ENCODE measurements at regions not wholly inside any gene's neighbourhood (a gene's known extent, or its start where the extent isn't known, plus 50 kb on each side); places are given as distances from the start of the nearest gene placed in this dataset.

GRCh38 chr3:22209578-22209977 is 458.6 kb upstream of the ZNF385D start:
- Mint-ChIP-seq H3K4me3 (ENCODE audit: low read depth, unreplicated experiment) (no peak overlapping the region), H3K27me3 (ENCODE audit: unreplicated experiment) (no peaks in the 10 kb centered on the region), H3K36me3 (ENCODE audit: insufficient read depth, unreplicated experiment) (no peaks in the 10 kb centered on the region), H3K27ac (ENCODE audit: unreplicated experiment) (no peak overlapping the region), H3K4me1 (ENCODE audit: low read depth, unreplicated experiment) (no peaks in the 10 kb centered on the region), H3K9me3 (ENCODE audit: low read depth, unreplicated experiment) (no peaks in the 10 kb centered on the region)
- no TSS peak for BruUV-seq (replicated peaks)
- TF ChIP-seq CTCF (IDR thresholded peaks at IDR 0.05; ENCODE audit: unreplicated experiment), result no peak
- intact Hi-C loops (cut with micrococcal nuclease; ENCODE audit: unreplicated experiment), result no loop called here
- CTCF ChIA-PET, result no interaction called here
- no peak for DNase-seq

- Mint-ChIP-seq H3K9me3 (ENCODE audit: low read depth, unreplicated experiment) (peaks cover 3% of the 10 kb centered on the region), H3K4me3 (ENCODE audit: low read depth, unreplicated experiment) (no peak overlapping the region), H3K27ac (ENCODE audit: unreplicated experiment) (no peak overlapping the region), H3K27me3 (ENCODE audit: unreplicated experiment) (no peaks in the 10 kb centered on the region), H3K4me1 (ENCODE audit: low read depth, unreplicated experiment) (no peaks in the 10 kb centered on the region), H3K36me3 (ENCODE audit: insufficient read depth, unreplicated experiment) (no peaks in the 10 kb centered on the region)
- TF ChIP-seq CTCF (IDR thresholded peaks at IDR 0.05; ENCODE audit: unreplicated experiment), result no peak
- intact Hi-C loops (cut with micrococcal nuclease; ENCODE audit: unreplicated experiment), result no loop called here
- CTCF ChIA-PET, result no interaction called here
- no peak for DNase-seq
- BruUV-seq (replicated peaks), result no TSS peak
Observed at GRCh38 chr3:22210693-22211092, 459.7 kb upstream of the ZNF385D start.

GRCh38 chr3:22216601-22217000 is 465.6 kb upstream of the ZNF385D start:
- Mint-ChIP-seq H3K27ac (ENCODE audit: unreplicated experiment) (no peak overlapping the region), H3K4me1 (ENCODE audit: low read depth, unreplicated experiment) (no peaks in the 10 kb centered on the region), H3K4me3 (ENCODE audit: low read depth, unreplicated experiment) (no peak overlapping the region), H3K36me3 (ENCODE audit: insufficient read depth, unreplicated experiment) (no peaks in the 10 kb centered on the region), H3K9me3 (ENCODE audit: low read depth, unreplicated experiment) (peaks cover 4% of the 10 kb centered on the region), H3K27me3 (ENCODE audit: unreplicated experiment) (no peaks in the 10 kb centered on the region)
- CTCF ChIA-PET, result no interaction called here
- intact Hi-C loops (cut with micrococcal nuclease; ENCODE audit: unreplicated experiment), result no loop called here
- no TSS peak for BruUV-seq (replicated peaks)
- DNase-seq, result no peak
- no peak for TF ChIP-seq CTCF (IDR thresholded peaks at IDR 0.05; ENCODE audit: unreplicated experiment)

GRCh38 chr3:22225161-22225560 is 474.2 kb upstream of the ZNF385D start:
- TF ChIP-seq CTCF (IDR thresholded peaks at IDR 0.05; ENCODE audit: unreplicated experiment), result no peak
- intact Hi-C loops (cut with micrococcal nuclease; ENCODE audit: unreplicated experiment), result no loop called here
- Mint-ChIP-seq H3K9me3 (ENCODE audit: low read depth, unreplicated experiment) (peaks cover 3% of the 10 kb centered on the region), H3K4me1 (ENCODE audit: low read depth, unreplicated experiment) (peaks cover 13% of the 10 kb centered on the region), H3K27me3 (ENCODE audit: unreplicated experiment) (no peaks in the 10 kb centered on the region), H3K27ac (ENCODE audit: unreplicated experiment) (no peak overlapping the region), H3K4me3 (ENCODE audit: low read depth, unreplicated experiment) (no peak overlapping the region), H3K36me3 (ENCODE audit: insufficient read depth, unreplicated experiment) (no peaks in the 10 kb centered on the region)
- BruUV-seq (replicated peaks), result no TSS peak
- no peak for DNase-seq
- CTCF ChIA-PET, result no interaction called here

- no peak overlapping the region for H3K4me3 Mint-ChIP-seq (ENCODE audit: low read depth, unreplicated experiment)
- peaks cover 13% of the 10 kb centered on the region for H3K4me1 Mint-ChIP-seq (ENCODE audit: low read depth, unreplicated experiment)
- BruUV-seq (replicated peaks), result no TSS peak
- CTCF ChIA-PET, result no interaction called here
- no peak for TF ChIP-seq CTCF (IDR thresholded peaks at IDR 0.05; ENCODE audit: unreplicated experiment)
- peak; percentile 30 for DNase-seq
- no peak overlapping the region for H3K27ac Mint-ChIP-seq (ENCODE audit: unreplicated experiment)
- H3K36me3 Mint-ChIP-seq (ENCODE audit: insufficient read depth, unreplicated experiment), result no peaks in the 10 kb centered on the region
- no peaks in the 10 kb centered on the region for H3K27me3 Mint-ChIP-seq (ENCODE audit: unreplicated experiment)
- intact Hi-C loops (cut with micrococcal nuclease; ENCODE audit: unreplicated experiment), result no loop called here
- peaks cover 5% of the 10 kb centered on the region for H3K9me3 Mint-ChIP-seq (ENCODE audit: low read depth, unreplicated experiment)
Observed at GRCh38 chr3:22228705-22229104, 477.7 kb upstream of the ZNF385D start.

Data from Calu3 (cell line).